H1 (cell line): ENCODE measurements at regions not wholly inside any gene's neighbourhood (a gene's known extent, or its start where the extent isn't known, plus 50 kb on each side); places are given as distances from the start of the nearest gene placed in this dataset.

Experiments used
- CTCF ChIA-PET: fragments of 300-600 bp; sonication (Branson Sonifier 250); formaldehyde crosslinking; loops from one replicate; lab custom pipeline; 2021; ENCODE audit not compliant: partially characterized antibody; lab: Charles Lee
- POLR2A ChIA-PET: fragments of 300-600 bp; sonication (Branson Sonifier 250); formaldehyde crosslinking; loops from one replicate; lab custom pipeline; 2021; ENCODE audit warnings: inconsistent platforms; ENCODE audit not compliant: partially characterized antibody; lab: Charles Lee
- DNase-seq, 2 experiments: peaks; one replicate each; pipeline versions ENCODE4 v3.0.0 to v3.0.0-alpha.2; 2010 to 2022; ENCODE audit warnings: low spot score in 2 of 2, low read depth in 1 of 2, mixed read lengths in 1 of 2
- FAIRE-seq: peaks from 2 replicates; lab custom pipeline; 2011; peaks lifted over from hg19 to GRCh38; lab: Jason Lieb, UNC
- H2AFZ ChIP-seq: 2 replicates; pipeline ENCODE4 v1.8.1; 2012; ENCODE audit warnings: low read length, inconsistent platforms
- H2AK5ac ChIP-seq: 2 replicates; pipeline ENCODE4 v1.6.1; 2013; ENCODE audit warnings: low read depth, low read length
- H2BK120ac ChIP-seq: replicated peaks from 2 replicates; pipeline ENCODE3; 2013; ENCODE audit warnings: low read depth, low read length, inconsistent platforms
- H2BK12ac ChIP-seq: 2 replicates; pipeline ENCODE4 v1.6.1; 2013; ENCODE audit warnings: low read depth, low read length
- H2BK15ac ChIP-seq: 2 replicates; pipeline ENCODE4 v1.6.1; 2013; ENCODE audit warnings: low read length
- H2BK20ac ChIP-seq: 2 replicates; pipeline ENCODE4 v1.6.1; 2013; ENCODE audit warnings: low read length
- H2BK5ac ChIP-seq: 2 replicates; pipeline ENCODE4 v1.6.1; 2013; ENCODE audit warnings: low read depth, low read length
- H3K14ac ChIP-seq: 2 replicates; pipeline ENCODE4 v1.6.1; 2013; ENCODE audit warnings: inconsistent platforms; ENCODE audit not compliant: insufficient read length
- H3K18ac ChIP-seq: 2 replicates; pipeline ENCODE4 v1.6.1; 2013; ENCODE audit warnings: low read length; ENCODE audit errors: extremely low read depth
- H3K23ac ChIP-seq: 2 replicates; pipeline ENCODE4 v1.6.1; 2013; ENCODE audit warnings: inconsistent platforms; ENCODE audit not compliant: insufficient read length
- H3K23me2 ChIP-seq: 2 replicates; pipeline ENCODE4 v1.6.1; 2013; ENCODE audit warnings: low read depth, low read length
- H3K27ac ChIP-seq: 2 replicates; pipeline ENCODE4 v1.6.1; 2011; ENCODE audit warnings: low read depth, low read length, inconsistent platforms
- H3K27me3 ChIP-seq, 4 experiments: replicated peaks in 1 of 4; 1 replicate in 1 of 4; 2 replicates in 3 of 4; pipeline versions ENCODE4 v1.6.1 to v1.8.1; 2011 to 2013; ENCODE audit warnings: low read length in 3 of 4, mild to moderate bottlenecking in 3 of 4, inconsistent platforms in 2 of 4, mixed read lengths in 2 of 4, moderate library complexity in 1 of 4; ENCODE audit not compliant: control insufficient read depth in 3 of 4, insufficient read depth in 3 of 4; ENCODE audit errors: extremely low read depth in 1 of 4
- H3K36me3 ChIP-seq, 4 experiments: 2 replicates each; pipeline versions ENCODE4 v1.6.1 to v1.8.1; 2011 to 2013; ENCODE audit warnings: mild to moderate bottlenecking in 4 of 4, low read length in 3 of 4, moderate library complexity in 2 of 4, control low read depth in 1 of 4, inconsistent platforms in 1 of 4; ENCODE audit not compliant: insufficient read depth in 4 of 4, control insufficient read depth in 2 of 4
- H3K4ac ChIP-seq: replicated peaks from 2 replicates; pipeline ENCODE3; 2013; ENCODE audit warnings: low read length, low read depth, mixed read lengths, inconsistent platforms; ENCODE audit not compliant: insufficient read length
- H3K4me1 ChIP-seq, 4 experiments: replicated peaks in 1 of 4; 1 replicate in 1 of 4; 2 replicates in 3 of 4; pipeline versions ENCODE4 v1.6.1 to v1.8.1; 2011 to 2013; ENCODE audit warnings: low read length in 3 of 4, inconsistent platforms in 2 of 4, mixed read lengths in 1 of 4; ENCODE audit not compliant: insufficient read depth in 4 of 4, control insufficient read depth in 3 of 4
- H3K4me2 ChIP-seq, 2 experiments: 2 replicates each; pipeline versions ENCODE4 v1.6.1 to v1.8.1; 2011 to 2013; ENCODE audit warnings: low read depth in 2 of 2, low read length in 2 of 2, control low read depth in 1 of 2, inconsistent platforms in 1 of 2, mild to moderate bottlenecking in 1 of 2; ENCODE audit not compliant: insufficient read depth in 1 of 2
- H3K4me3 ChIP-seq, 4 experiments: fragments of 200-600, 300-600 bp in 1 of 4; sonication (generic), shearing (Covaris generic), sonication (Bioruptor Twin) in 1 of 4; 2 replicates each; pipeline versions ENCODE4 v1.5.1 to v1.8.1; 2011 to 2016; ENCODE audit warnings: low read length in 4 of 4, low read depth in 3 of 4, control low read depth in 2 of 4, inconsistent platforms in 2 of 4, mild to moderate bottlenecking in 2 of 4, mixed read lengths in 1 of 4, moderate library complexity in 1 of 4; ENCODE audit not compliant: insufficient read depth in 2 of 4; ENCODE audit errors: extremely low read depth in 1 of 4
- H3K56ac ChIP-seq: replicated peaks from 2 replicates; pipeline ENCODE3; 2013; ENCODE audit warnings: low read depth, mild to moderate bottlenecking, mixed read lengths, low read length, inconsistent platforms; ENCODE audit not compliant: insufficient read length
- H3K79me1 ChIP-seq: 2 replicates; pipeline ENCODE4 v1.6.1; 2013; ENCODE audit warnings: low read depth, low read length, control low read depth
- H3K79me2 ChIP-seq, 2 experiments: 2 replicates each; pipeline versions ENCODE4 v1.6.1 to v1.8.1; 2012 to 2013; ENCODE audit warnings: low read length in 2 of 2, mild to moderate bottlenecking in 2 of 2, inconsistent platforms in 1 of 2; ENCODE audit not compliant: insufficient read depth in 2 of 2, control insufficient read depth in 1 of 2
- H3K9ac ChIP-seq, 4 experiments: replicated peaks in 1 of 4; 1 replicate in 1 of 4; 2 replicates in 3 of 4; pipeline versions ENCODE4 v1.6.1 to v1.8.1; 2011 to 2013; ENCODE audit warnings: low read depth in 3 of 4, low read length in 3 of 4, control low read depth in 2 of 4, mild to moderate bottlenecking in 2 of 4, moderate library complexity in 2 of 4, inconsistent platforms in 1 of 4; ENCODE audit errors: extremely low read depth in 1 of 4
- H3K9me3 ChIP-seq, 2 experiments: 2 replicates each; pipeline versions ENCODE4 v1.6.1 to v1.8.1; 2012 to 2013; ENCODE audit warnings: mild to moderate bottlenecking in 2 of 2, moderate library complexity in 2 of 2, control low read depth in 1 of 2, inconsistent platforms in 1 of 2, low read depth in 1 of 2, low read length in 1 of 2, mixed read lengths in 1 of 2; ENCODE audit not compliant: insufficient read depth in 2 of 2
- H4K20me1 ChIP-seq, 2 experiments: replicated peaks in 1 of 2; 2 replicates each; pipeline versions ENCODE3 to v1.8.1; 2011 to 2013; ENCODE audit warnings: inconsistent platforms in 2 of 2, low read length in 2 of 2, mild to moderate bottlenecking in 1 of 2; ENCODE audit not compliant: insufficient read depth in 2 of 2, control insufficient read depth in 1 of 2
- H4K5ac ChIP-seq: 2 replicates; pipeline ENCODE4 v1.6.1; 2013; ENCODE audit warnings: low read length, low read depth, mixed read lengths, inconsistent platforms; ENCODE audit not compliant: insufficient read length
- H4K8ac ChIP-seq: 2 replicates; pipeline ENCODE4 v1.8.0; 2013; ENCODE audit warnings: mild to moderate bottlenecking, moderate library complexity, low read length, inconsistent platforms; ENCODE audit not compliant: insufficient read depth; ENCODE audit errors: extremely low read depth
- H4K91ac ChIP-seq: replicated peaks from 2 replicates; pipeline ENCODE3; 2013; ENCODE audit warnings: low read length, mixed read lengths, inconsistent platforms; ENCODE audit not compliant: insufficient read length
- TCF12 ChIP-seq: IDR thresholded peaks from 2 replicates; pipeline ENCODE4 v1.6.1; 2011; ENCODE audit warnings: low read depth, mild to moderate bottlenecking, low read length
- WGBS, 2 experiments: shearing (Covaris generic) in 1 of 2; methylation state at CpG; one replicate each; pipeline versions ENCODE4 v1.1.6 to v1.1.7; 2013 to 2015; ENCODE audit warnings: low lambda C conversion rate in 2 of 2, mixed read lengths in 2 of 2, inconsistent platforms in 1 of 2, low coverage in 1 of 2, missing lambda C conversion rate in 1 of 2; ENCODE audit not compliant: insufficient replicate concordance in 2 of 2, insufficient coverage in 1 of 2, insufficient read length in 1 of 2; ENCODE audit errors: extremely low coverage in 1 of 2, missing lambda C conversion rate in 1 of 2; 5-methylcytosine and 5-hydroxymethylcytosine counted together

- ChIA-PET CTCF (no interaction called here), POLR2A (no interaction called here)
- no peak overlapping the region for H3K4me2 ChIP-seq
- no peaks in the 10 kb centered on the region for H3K9me3 ChIP-seq
- H2AFZ ChIP-seq = no peak overlapping the region
- 0% methylated on average over 1 of the region's 1 CpG; no CpG with 5 or more reads in 1 of the 2 experiments for WGBS, 2 experiments
- H3K4me3 ChIP-seq = no peak overlapping the region
- no peaks in the 10 kb centered on the region for H3K79me1 ChIP-seq
- H3K18ac ChIP-seq = no peak overlapping the region
- H3K4me1 ChIP-seq = no peaks in the 10 kb centered on the region
- H2BK20ac ChIP-seq = no peak overlapping the region
- H3K23me2 ChIP-seq = no peaks in the 10 kb centered on the region
- H3K79me2 ChIP-seq = no peaks in the 10 kb centered on the region
- H2BK120ac ChIP-seq = no peak overlapping the region
- TF ChIP-seq TCF12 = no peak
- H3K27me3 ChIP-seq = no peaks in the 10 kb centered on the region
- no peak overlapping the region for H2BK15ac ChIP-seq
- FAIRE-seq = no peak
- H4K5ac ChIP-seq = no peak overlapping the region
- no peaks in the 10 kb centered on the region for H3K36me3 ChIP-seq
- no peak overlapping the region for H2AK5ac ChIP-seq
- H3K14ac ChIP-seq = no peak overlapping the region
- H4K8ac ChIP-seq = no peak overlapping the region
- no peak overlapping the region for H2BK12ac ChIP-seq
- no peaks in the 10 kb centered on the region for H4K20me1 ChIP-seq
- H3K27ac ChIP-seq = no peak overlapping the region
- DNase-seq = no peak
- no peak overlapping the region for H3K23ac ChIP-seq
- H3K9ac ChIP-seq = no peak overlapping the region
- no peak overlapping the region for H4K91ac ChIP-seq
- no peak overlapping the region for H3K4ac ChIP-seq
- H3K56ac ChIP-seq = no peak overlapping the region
- H2BK5ac ChIP-seq = no peak overlapping the region
Observed at GRCh38 chr1:89472253-89472652, 52.4 kb upstream of the LRRC8B start.
